G401.6 (cell line): ENCODE measurements at regions not wholly inside any gene's neighbourhood (a gene's known extent, or its start where the extent isn't known, plus 50 kb on each side); places are given as distances from the start of the nearest gene placed in this dataset.
"Not testable (repeated sequence)": the region's sequence is repeated elsewhere in the genome, so short reads cannot be mapped to it uniquely, and the experiment has no call there.

Experiments
- FAIRE-seq: peaks from 2 replicates; lab custom pipeline; 2012; peaks lifted over from hg19 to GRCh38; lab: Jason Lieb, UNC

DNA sequence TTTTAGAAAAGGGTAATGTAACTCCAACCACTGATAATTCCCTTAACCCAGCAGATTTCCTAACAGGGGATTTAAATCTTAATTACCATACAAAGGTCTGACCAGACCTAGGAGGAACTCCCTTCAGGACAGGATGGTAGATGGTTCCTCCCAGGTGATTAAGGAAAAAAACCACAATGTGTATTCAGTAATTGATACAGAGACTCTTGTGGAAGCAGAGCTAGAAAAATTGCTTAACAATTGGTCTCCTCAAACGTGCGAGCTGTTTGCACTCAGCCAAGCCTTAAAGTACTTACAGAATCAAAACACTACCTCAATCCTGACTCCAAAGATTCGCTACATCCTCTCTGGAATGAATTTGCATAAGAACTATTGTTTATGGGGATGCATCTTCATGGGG lies 2027.1 kb downstream of the OLFM4 start:
- not testable (repeated sequence) for FAIRE-seq

DNA sequence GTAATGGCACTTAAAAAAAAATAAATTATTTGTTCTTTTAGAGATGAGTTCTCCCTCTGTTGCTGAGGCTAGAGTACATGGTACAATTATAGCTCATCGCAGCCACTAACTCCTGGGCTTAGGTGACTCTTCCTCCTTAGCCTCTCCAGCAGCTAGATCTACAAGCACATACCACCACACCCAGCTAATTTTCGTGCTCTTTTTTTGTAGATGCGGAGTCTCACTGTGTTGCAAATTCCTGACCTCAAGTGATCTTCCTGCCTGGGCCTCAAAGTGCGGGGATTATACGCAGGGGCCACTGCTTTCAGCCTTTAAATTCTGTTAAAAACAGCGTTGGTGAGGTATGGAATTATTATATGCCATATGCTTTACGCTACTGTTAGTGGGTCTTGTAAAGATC lies 2034.0 kb downstream of the OLFM4 start:
- no peak for FAIRE-seq

- FAIRE-seq, result no peak
Observed at GRCh38 chr13:55067946-55068345, 2039.3 kb downstream of the OLFM4 start.

- FAIRE-seq, result no peak
Observed at GRCh38 chr13:55069746-55070145, 2041.1 kb downstream of the OLFM4 start.

DNA sequence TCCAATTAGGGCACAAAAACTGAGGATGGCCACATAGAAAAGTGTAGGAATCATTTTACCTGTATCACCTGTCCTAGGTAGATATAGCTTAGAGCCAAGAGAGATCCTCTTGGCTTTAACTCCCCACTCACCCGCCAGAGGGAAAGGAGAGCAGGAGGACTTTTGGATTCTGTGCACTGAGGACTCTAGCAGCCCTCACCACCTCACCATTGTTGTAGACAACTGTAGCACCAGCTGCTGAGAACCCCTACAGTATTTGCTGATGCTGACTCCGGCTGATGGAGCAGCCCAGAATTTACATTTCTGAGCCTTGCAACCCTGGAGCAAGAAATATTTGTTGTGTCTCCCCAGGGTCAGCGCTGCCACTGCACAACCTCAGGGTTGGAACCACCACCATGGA lies 2044.4 kb downstream of the OLFM4 start:
- no peak for FAIRE-seq

GRCh38 chr13:55084630-55085029 lies 2056.0 kb downstream of the OLFM4 start:
- FAIRE-seq, result no peak

- FAIRE-seq, result no peak
Observed at GRCh38 chr13:55087085-55087484, 2053.6 kb upstream of the PRR20A start.

- FAIRE-seq, result no peak
Observed at GRCh38 chr13:55090612-55091011, 2050.1 kb upstream of the PRR20A start.

- no peak for FAIRE-seq
Observed at GRCh38 chr13:55091172-55091571, 2049.5 kb upstream of the PRR20A start.

DNA sequence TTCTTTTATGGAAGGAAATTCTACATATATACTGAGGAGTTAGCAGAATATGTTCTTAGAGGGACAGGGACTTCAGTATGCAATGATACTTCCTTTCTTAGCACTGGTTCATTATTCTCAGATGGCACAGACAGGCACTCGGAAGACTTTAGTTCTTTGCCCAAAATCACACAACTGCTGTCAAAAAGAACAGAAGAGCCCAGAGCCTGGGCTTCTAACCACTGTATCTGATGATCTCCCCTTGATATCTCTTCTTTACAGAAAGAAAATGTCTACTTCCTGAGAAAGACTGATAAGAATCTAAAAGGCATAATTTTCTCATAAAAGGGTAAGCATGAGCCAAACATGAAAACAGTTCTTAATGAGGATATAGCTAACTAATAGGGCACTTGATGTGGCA lies 2034.2 kb upstream of the PRR20A start:
- FAIRE-seq, result no peak

DNA sequence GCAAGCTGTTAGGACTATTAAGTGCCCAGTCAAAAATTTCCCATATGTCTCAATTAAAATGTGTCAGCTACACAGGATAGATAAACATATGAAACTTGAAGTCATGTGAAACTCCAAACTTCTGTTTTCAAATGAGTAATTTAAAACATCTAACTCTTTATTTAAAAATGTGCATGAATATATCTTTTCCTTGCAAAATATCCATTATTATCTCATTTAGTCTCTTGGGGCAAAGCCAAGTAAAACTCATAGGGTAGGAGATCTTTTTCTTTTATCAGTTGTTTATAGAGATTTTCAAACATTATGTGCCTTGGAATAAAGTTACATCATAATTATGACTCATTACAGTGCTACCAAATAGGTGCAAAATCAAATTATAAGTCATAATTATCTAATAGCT lies 2020.1 kb upstream of the PRR20A start:
- FAIRE-seq, result no peak

- no peak for FAIRE-seq
Observed at GRCh38 chr13:55155046-55155445, 1985.7 kb upstream of the PRR20A start.

DNA sequence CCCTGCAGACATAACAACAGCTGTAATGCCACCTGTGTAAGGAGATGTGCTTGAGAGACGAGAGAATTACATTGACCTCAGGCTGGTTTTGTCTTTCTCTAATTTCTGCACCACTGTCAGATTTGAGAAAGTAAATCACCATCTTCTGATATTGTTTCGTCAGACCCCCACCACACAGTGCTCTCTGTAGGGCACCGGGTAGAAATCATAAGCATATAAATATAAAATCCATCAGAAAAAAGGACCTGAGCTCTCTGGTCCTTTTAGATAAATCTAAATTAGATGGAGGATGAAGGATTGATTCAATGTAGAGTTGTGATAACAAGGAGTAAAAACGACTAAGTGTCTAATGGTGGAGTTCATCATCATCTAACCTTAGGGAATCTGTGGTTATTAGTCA lies 1981.0 kb upstream of the PRR20A start:
- no peak for FAIRE-seq

- FAIRE-seq, result no peak
Observed at GRCh38 chr13:55160867-55161266, 1979.9 kb upstream of the PRR20A start.

DNA sequence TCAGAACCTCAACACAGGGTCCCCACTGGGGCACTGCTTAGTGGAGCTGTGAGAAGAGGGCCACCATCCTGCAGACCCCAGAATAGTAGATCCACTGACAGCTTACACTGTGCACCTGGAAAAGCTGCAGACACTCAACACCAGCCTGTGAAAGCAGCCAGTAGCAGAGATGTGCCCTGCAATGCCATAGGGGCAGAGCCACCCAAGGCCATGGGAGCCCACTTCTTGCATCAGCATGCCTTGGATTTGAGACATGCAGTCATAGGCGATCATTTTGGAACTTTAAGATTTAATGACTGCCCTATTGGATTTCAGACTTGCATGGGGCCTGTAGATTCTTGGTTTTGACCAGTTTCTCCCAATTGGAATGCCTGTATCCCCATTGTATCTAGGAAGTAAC lies 1962.1 kb upstream of the PRR20A start:
- FAIRE-seq, result not testable (repeated sequence)

- FAIRE-seq, result no peak
Observed at GRCh38 chr13:55190996-55191395, 1949.7 kb upstream of the PRR20A start.

DNA sequence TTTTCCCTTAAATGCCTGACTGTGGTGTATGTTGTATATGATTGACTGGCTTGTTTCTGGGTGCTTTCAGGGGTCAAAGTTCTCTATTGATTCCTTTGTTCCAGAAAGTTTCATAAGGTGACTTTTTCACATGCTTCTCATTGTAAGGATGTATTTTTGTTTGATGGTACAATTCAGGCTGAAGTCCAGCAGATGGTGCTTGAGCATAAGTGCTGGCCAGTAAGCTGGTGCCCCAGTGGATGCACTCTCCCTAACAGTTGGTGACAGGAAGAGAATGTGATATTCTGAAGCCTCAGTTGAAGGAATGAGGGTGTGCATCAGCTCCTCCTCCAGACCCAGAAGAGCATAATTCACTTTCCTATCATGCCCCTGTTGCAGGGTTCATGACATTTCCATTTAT lies 1941.6 kb upstream of the PRR20A start:
- FAIRE-seq, result no peak

DNA sequence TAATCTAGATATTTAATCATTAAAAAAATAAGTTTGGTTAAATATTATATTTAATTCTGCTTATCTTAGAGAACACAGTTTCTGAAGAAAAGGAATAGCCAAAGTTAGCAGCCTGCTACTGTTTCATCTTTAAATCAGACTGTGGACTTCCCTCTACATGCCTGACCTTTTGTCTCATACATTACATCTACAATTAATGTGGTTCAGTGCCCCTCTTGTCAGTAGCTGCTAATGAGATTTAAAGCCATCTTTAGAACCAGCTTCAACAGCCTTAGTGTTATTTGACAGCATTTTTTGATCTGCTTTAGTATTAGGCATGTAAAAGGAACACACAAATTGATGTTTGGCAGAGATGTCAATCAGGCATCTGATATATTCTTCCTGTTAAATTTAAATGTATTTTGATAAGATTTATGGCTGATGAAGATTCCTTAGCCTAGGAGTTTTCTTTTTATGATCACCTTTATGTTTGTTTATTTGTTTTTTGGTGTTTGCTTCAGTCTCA lies 1925.8 kb upstream of the PRR20A start:
- no peak for FAIRE-seq

- no peak for FAIRE-seq
Observed at GRCh38 chr13:55219538-55219937, 1921.2 kb upstream of the PRR20A start.

- no peak for FAIRE-seq
Observed at GRCh38 chr13:55229906-55230569, 1910.7 kb upstream of the PRR20A start.

- FAIRE-seq, result no peak
Observed at GRCh38 chr13:55230570-55230908, 1910.2 kb upstream of the PRR20A start.

GRCh38 chr13:55234311-55234710 lies 1906.4 kb upstream of the PRR20A start:
- FAIRE-seq, result no peak

DNA sequence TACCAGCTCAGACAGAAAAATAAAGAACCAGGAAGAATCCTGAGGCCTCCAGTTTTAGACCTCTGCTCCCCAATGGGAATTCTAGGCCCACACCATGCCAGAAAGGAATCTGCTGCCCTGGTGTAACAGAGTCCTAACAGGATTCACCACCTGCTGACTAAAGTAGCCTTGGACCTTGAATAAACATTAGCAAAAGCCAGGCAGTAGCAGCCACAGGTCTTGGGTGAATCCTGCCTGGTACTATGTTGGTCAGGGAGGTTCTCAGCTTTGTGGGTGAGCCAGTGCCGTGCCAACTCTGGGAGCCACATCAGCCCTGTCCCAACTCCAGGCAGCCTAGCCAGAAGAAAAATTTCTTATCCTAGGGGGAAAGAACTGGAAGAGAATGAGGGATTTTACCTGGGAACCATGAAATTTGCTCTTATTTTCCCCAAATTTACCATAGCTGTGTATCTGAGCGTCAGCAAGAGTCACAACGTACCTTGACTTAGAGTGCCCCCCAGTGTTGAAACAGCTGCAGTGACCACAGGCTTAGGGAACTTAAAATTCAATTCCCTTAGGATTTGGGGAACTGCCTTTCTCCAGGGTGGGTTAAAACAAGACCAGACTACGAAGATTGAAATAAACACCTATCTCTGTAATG lies 1895.6 kb upstream of the PRR20A start:
- FAIRE-seq, result no peak

GRCh38 chr13:55255236-55255635 lies 1885.5 kb upstream of the PRR20A start:
- no peak for FAIRE-seq
